ENCODE measurements at regions not wholly inside any gene's neighbourhood (a gene's known extent, or its start where the extent isn't known, plus 50 kb on each side); places are given as distances from the start of the nearest gene placed in this dataset.
A peak's percentile ranks its signal among the peaks of the same experiment; 100 is the strongest.
"Not testable (repeated sequence)": the region's sequence is repeated elsewhere in the genome, so short reads cannot be mapped to it uniquely, and the experiment has no call there.

DNA sequence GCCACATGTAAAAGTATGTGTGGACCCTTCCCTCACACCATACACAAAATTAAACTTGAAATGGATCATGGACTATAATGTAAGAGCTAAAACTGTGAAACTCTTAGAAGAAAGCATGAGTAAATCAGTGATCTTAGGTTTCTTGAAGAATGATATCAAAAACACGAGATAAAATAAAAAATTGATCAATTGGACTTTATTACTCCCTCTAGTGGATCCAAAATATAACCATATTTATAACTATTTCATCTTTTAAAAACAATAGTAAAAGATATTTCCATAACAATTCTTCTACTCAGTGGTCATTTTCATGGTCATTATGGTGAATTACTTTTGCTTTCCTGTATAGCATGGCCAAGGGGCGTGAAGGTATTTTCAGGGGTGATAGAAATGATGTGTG is 174.6 kb upstream of the LSM14A start:
- ATAC-seq (no peak), DNase-seq (ENCODE audit: low spot score) (no peak)
- intact Hi-C loops (cut with DNase I), result no loop called here

DNA sequence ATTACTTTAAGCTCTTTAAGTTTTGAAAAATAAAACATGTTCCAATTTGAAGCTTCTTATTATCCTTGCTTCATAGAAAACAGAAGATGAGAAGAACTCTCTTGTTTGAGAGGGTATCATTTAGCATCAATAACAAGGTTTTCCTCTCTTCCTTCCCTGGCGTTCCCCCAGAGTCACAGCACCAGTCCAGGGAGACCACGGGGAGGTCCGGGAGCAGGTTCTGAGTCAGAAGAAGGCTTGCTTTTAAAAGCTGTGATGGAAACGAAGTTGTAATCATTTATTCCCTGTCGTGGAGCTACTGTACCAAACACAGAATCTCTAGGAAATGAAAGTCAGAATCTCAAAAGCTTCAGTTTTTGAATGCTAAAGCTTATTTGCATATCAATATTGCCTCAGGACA is 174.0 kb upstream of the LSM14A start:
- intact Hi-C loops (cut with DNase I), result no loop called here
- DNase-seq (ENCODE audit: low spot score), result no peak
- no peak for ATAC-seq

DNA sequence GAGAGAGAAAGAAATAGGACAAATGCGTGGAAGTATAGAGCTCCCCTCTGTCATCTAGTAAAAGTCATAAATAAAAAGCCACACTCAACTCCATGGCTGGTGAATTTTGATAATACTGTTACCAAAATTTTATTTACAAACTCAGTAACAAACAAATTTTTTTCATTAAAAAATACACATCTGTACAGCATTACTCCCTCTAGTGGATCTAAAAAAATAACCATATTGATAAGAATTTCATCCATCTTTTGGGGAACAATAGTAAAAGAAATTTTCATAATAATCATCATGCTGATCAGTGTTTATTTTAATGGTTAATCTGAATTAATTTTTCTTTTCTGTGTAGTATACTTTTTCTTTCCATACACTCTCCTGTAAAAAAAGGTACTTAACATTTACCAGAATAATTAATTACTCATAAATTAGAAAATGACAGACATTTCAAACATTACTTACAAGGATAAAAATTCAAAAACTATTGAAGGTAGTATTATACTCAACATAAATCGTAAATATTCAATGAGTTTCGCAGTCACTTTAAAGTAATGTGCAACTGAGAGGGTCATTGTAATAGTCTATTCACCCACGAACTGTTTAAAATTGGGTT is 173.5 kb upstream of the LSM14A start:
- DNase-seq (ENCODE audit: low spot score), result no peak
- ATAC-seq, result no peak
- intact Hi-C loops (cut with DNase I), result no loop called here

DNA sequence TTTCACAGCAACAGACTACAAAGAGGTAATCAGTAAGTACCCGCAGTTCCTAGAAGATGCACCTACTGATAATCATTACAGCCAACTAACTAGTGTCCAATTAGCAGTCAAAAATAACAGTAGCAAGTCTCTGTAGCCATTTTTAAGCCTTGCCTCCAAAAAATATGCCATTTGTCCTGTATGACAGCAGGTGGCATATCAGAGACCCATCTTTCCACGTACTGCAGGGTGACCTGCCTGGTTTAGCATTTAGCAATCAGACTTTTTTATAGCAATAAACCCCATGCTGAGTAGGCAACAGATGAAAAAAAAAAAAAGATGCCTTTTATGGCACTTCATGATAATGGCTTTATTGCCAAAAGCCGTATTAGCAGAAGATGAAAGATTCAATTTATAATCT is 155.3 kb upstream of the LSM14A start:
- ATAC-seq (no peak), DNase-seq (ENCODE audit: low spot score) (no peak)
- intact Hi-C loops (cut with DNase I), result no loop called here

DNA sequence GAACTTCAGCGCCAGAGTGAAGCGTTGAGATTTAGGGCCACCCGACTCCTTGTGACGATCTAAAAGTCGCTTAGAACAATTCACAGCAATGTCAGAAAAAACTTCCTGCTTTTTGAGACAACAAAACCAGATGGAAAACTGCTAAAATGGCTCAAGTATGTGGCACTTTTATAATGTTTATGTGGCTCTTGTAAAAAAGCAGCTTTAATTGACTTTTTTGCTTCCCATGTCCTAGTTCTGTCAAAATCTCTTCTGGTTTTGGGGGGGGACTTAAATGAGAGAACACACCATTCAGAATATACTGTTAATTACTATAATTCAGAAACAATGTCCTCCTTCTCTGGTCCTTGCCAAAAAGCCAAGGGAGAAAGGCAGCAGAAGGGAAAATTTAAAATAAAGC is 154.7 kb upstream of the LSM14A start:
- no peak for DNase-seq (ENCODE audit: low spot score)
- intact Hi-C loops (cut with DNase I), result no loop called here
- ATAC-seq, result no peak

DNA sequence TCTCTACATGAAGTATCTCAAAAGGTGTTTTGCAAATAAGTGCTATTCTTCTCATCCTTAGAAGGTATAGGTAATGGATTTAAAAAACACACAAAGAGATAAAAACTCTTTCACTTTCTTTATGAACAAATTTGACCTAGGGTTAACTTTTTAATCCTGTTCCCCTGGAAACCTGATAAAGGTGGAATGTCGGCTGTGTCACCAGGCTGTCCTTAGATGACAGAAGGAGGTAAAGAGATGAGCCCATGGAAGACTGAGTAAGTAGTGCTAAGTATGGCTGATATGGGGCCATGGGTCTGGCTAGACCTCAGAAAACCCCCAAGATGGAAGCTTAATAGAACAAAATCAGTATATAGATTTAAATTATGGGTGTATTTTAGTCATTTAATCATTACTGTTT is 153.8 kb upstream of the LSM14A start:
- intact Hi-C loops (cut with DNase I), result no loop called here
- ATAC-seq (no peak), DNase-seq (ENCODE audit: low spot score) (no peak)

DNA sequence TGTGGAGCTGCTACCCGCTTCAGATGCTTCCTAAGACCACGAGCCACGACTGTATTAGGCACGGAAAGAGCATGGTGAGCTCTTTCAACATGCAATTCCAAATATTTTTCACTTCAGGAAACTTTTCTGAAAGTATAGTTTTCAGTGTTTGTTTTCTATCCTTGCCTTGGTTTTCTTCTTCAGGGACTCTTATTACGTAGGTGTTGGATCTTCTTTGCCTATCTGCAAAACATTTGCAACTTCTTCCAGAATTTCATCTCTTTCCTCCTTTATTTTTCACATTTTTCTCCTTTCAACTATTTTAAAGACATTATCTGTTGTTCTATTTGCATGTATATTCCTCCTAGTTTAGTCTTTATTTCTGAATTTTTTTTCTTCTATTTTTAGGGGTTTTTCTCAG is 148.9 kb upstream of the LSM14A start:
- intact Hi-C loops (cut with DNase I), result no loop called here
- ATAC-seq (no peak), DNase-seq (ENCODE audit: low spot score) (no peak)

DNA sequence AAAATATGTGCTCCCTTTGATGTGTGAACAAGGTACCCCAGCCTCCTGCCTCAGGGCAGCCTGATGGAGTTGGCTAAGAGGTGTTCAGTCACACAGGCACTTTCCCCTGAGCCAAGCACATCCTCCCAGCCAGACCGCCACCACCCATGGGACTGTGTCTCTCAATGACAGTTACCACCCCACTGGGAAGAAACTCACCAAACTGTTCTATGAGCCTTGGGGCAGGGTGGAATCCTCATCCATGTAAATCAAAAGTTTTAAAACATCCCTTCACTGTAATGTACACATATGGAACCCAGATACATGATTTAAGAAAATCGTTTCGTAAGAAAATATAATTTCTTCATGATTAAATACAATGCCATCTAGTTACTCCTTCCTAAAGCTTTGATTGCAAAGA is 138.4 kb upstream of the LSM14A start:
- DNase-seq (ENCODE audit: low spot score) (no peak), ATAC-seq (no peak)
- intact Hi-C loops (cut with DNase I), result no loop called here

DNA sequence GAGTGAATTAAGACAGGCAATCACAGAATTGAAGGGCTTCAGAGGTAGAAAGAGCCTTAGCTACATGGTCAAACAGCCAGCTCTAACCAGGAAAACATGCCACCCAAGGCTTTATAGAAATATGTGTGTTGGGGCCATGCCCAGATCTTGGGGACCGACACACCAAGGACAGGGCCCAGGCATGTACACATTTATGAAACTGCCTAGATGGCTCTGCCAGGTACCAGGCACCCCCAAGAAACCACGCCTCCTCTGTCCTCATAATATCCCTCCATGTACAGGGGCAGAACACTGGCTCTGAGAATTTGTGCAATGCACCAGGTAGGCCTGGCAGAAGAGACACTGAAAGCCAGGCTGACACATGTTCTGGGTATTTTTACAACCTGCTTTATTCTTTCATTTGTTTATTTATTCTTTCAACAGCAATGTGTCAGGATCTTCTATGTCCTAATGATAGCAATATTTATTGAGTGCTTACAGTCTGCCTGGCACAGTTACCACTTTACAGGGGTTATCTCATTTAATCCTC is 137.9 kb upstream of the LSM14A start:
- ATAC-seq, result no peak
- intact Hi-C loops (cut with DNase I), result no loop called here
- DNase-seq (ENCODE audit: low spot score), result no peak

DNA sequence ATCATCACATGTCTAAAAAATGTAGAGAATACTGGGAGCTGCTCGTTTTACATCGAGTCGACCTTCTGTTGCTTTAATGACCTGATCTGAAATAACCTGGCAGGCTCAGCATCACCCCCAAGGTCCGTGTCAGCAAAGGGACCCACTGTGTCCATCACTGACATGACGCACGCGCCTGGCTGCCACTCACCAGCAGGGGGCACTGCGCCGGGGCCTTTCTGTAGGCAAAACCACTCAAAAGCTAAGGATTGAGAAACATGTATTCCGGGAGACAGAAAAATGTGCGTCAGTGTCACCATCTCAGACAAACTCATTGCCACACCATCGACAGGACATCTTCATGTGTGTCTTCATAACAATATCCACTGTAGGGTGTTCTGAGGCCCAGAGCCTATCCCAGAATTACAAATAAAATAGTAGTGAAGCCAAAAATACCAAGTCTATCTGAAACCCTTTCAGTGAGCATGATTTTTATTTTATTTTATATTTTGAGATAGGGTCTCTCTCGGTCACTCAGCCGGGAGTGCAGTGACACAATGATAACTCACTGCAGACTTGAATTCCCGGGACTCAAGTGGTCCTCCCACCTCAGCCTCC is 130.3 kb upstream of the LSM14A start:
- DNase-seq (ENCODE audit: low spot score), result peak; percentile 82
- intact Hi-C loops (cut with DNase I), result no loop called here
- peak; percentile 52 for ATAC-seq

DNA sequence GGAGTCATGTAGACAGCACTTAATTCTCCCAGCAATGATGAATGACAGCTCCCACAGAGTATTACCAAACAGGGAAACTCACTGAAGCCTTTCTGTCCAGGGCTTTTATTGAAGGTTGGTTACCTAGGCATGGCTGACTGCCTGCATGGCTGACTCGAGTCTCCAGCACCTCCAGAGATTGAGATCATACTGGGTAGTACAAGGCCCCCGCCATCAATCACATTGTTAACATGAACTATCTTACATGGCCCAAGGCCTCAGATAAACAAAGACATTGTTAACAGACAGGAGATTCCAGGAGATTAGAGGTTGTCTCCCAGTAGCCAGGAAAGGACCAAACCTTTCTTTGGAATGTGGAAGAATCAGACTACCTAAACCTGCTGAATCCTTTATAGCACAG is 128.3 kb upstream of the LSM14A start:
- intact Hi-C loops (cut with DNase I), result no loop called here
- no peak for DNase-seq (ENCODE audit: low spot score)
- no peak for ATAC-seq

DNA sequence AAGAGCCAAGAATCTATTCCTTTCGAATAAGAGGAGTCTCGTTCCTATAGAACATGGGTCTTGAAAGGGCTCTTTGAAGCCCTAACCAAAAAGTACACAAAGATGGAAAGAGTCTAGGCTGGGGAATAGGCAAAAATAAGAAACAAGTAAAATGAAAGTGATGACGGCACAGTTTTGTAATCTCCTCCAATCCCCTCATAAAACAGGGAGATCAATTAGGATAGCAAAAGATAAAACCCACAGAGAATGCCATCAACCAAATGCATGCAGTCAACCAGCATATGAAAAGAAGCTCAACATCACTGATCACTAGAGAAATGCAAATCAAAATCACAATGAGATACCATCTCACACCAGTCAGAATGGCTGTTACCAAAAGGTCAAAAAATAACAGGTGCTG is 122.4 kb upstream of the LSM14A start:
- intact Hi-C loops (cut with DNase I), result no loop called here
- no peak for DNase-seq (ENCODE audit: low spot score)
- ATAC-seq, result no peak

DNA sequence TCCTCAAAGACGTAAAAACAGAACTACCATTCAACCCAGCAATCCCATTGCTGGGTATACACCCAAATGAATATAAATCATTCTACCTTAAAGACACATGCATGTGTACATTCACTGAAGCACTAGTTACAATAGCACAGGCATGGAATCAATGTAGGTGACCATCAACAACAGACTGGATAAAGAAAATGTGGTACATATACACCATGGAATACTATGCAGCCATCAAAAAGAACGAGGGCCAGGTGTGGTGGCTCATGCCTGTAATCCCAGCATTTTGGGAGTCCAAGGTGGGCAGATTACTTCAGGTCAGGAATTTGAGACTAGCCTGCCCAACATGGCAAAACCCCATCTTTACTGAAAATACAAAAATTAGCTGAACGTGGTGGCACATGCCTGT is 121.9 kb upstream of the LSM14A start:
- DNase-seq (ENCODE audit: low spot score); ATAC-seq; intact Hi-C loops (cut with DNase I): not testable (repeated sequence)

DNA sequence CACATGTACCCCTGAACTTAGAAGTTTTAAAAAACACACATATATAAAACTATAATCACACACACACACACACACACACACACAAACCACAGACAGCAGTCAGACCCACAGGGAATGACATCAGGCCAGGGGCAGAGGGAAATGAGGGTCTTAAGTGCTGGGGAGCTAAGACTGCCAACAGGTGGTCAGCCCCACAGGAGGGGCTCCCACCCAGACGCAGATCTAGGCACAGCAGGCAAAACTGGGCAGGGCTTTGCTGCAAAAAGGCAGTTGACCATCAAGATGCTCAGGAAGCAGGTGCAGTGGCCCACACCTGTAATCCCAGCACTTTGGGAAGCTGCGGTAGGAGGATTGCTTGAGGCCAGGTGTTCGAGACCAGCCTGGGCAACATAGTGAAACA is 121.0 kb upstream of the LSM14A start:
- intact Hi-C loops (cut with DNase I), result no loop called here
- DNase-seq (ENCODE audit: low spot score), result no peak
- ATAC-seq, result no peak

DNA sequence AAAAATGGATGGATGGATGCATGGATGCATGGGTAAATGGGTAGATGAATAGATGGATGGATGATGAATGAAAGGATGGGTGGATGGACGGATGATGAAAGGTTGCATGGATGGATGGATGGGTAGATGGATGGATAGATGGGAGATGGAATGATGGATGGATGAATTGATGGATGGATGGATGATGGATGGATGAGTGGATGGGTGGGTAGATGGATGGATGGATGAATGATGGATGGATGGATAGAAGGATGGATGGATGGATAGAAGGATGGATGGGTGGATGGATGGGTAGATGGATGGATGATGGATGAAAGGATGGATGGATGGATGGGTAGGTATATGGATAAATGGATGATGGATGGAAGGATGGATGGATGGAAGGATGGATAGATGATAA is 115.1 kb upstream of the LSM14A start:
- intact Hi-C loops (cut with DNase I), result no loop called here
- DNase-seq (ENCODE audit: low spot score) (no peak), ATAC-seq (no peak)

DNA sequence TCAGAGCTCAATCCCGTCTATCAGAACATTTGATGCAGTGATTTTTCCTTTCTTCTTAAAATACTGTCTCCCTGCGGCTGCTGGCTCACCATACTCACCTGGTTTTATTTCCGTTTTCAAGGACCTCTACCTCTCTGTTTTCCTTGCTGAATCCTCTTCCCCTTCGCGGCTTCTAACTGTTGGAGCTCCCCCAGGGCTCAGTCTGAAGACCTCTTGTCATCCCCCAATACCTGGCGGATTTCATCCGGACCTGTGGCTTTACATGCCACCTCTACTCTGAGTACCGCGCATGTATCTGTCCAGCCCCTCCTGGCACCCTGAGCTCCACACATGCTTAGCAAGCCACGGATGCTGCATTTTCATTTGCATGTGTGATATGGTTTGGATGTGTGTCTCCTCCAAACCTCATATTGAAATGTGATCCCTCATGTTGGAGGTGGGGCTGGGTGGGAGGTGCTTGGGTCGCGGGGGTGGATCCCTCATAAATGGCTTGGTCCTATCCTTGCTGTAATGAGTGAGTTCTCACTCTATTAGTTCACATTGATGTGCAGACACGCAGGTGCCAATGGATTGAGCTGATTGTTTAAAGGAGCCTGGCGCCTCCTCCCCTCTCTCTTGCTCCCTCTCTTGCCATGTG is 106.2 kb upstream of the LSM14A start:
- DNase-seq (ENCODE audit: low spot score), result no peak
- no peak for ATAC-seq
- intact Hi-C loops (cut with DNase I), result no loop called here

DNA sequence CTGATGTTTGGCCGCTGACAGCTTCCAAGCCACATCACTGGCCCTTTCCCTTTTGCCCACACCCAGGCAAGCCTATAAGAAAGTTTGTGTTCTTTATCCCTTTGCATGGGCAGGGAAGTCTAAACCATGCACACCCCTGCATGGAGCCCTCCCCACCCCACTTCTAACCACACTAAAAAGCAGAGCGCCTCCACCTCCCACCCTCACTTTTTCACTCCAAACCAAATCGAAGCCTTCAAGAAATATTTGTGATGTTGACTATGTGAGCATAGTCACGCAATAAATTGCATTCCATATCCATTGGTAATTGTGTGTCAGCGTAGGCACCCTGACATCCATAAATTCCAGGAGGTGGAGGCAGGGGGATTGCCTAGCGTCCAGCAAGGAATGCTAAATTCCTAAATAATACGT is 104.4 kb upstream of the LSM14A start:
- DNase-seq (ENCODE audit: low spot score) (no peak), ATAC-seq (no peak)
- intact Hi-C loops (cut with DNase I), result no loop called here

DNA sequence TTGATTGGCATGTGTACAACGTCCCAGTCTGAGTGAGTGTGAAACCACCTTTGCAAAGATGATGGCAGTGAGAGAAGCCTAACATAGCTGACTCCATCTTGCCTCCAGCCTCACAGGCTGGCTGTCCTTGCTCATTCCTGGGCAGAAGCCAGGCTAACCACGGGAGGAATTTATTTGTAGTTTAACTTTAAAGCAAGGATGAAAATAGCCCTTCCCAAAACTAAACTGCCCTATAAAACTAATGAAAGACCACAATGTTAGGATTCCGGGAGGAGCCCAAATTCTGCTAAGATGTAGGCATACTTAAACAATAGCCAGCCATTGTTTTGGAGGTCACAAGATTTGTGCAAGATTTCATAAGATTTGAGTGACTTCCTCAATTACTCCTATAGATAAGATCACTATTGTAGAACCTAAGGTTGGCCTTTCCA is 96.6 kb upstream of the LSM14A start:
- DNase-seq (ENCODE audit: low spot score), result no peak
- intact Hi-C loops (cut with DNase I), result no loop called here
- ATAC-seq, result no peak

DNA sequence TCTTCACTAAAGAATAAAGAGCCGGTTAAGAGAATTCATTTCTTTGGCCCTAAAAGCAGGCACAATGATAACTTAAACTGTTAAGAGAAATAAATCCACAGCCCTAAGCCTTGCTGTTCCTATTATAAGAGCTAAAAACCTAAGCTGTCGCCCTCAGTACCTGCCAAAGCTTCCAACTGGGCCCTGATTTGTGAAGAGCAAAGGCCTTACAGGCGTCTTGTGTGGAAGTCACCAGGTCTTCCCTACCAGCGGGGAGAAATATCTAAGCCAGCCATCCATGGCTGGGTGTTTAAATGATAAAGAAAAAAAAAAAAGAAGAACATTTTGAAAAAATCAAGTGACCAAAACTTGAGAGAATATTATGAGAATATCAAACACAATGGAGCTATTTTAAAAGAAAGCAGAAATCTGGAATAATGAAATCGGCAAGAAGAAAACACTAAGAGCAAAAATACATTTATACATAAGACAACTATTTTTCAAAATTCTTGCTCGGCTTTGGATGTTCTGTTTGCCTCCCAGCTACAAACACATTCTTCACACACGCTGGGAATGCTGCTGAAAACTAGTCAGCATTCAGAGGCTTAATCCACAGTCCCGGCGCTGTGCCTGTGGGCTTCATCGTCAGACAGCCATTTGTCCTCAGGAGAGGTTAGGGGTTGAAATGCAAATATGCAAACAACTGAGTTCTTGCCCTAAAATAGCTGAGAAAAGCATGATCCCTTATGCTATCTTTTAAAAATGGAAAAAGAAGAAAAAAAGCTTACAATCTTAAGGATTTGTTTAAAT is 89.8 kb upstream of the LSM14A start:
- DNase-seq (ENCODE audit: low spot score) (no peak), ATAC-seq (no peak)
- intact Hi-C loops (cut with DNase I), result no loop called here

Data from sciatic nerve (tissue), 2 donors.